Adrenal gland (tissue), 9 donors: ENCODE measurements at regions not wholly inside any gene's neighbourhood (a gene's known extent, or its start where the extent isn't known, plus 50 kb on each side); places are given as distances from the start of the nearest gene placed in this dataset.
"Not testable (repeated sequence)": the region's sequence is repeated elsewhere in the genome, so short reads cannot be mapped to it uniquely, and the experiment has no call there.

Experiments used
- DNase-seq, 7 donors: peaks; one replicate each; pipeline ENCODE4 v3.0.0-alpha.2; 2019 to 2020
- H3K27ac ChIP-seq, 5 donors: fragments of 200-600 bp; sonication (generic) in 4 of 5; 1 replicate in 3 of 5; 2 replicates in 2 of 5; pipeline versions ENCODE4 v1.5.1 to v1.8.0; 2016 to 2020; ENCODE audit warnings: mild to moderate bottlenecking in 1 of 5
- H3K27me3 ChIP-seq: fragments of 200-600 bp; 2 replicates; pipeline ENCODE4 v1.8.0; 2021
- H3K36me3 ChIP-seq, 2 donors: fragments of 200-600 bp; replicated peaks in 1 of 2; 1 replicate in 1 of 2; 2 replicates in 1 of 2; pipeline versions ENCODE4 v1.5.1 to v1.8.0; 2018 to 2022
- H3K4me1 ChIP-seq, 2 donors: fragments of 200-600 bp; replicated peaks in 1 of 2; 1 replicate in 1 of 2; 2 replicates in 1 of 2; pipeline versions ENCODE4 v1.5.1 to v1.8.0; 2018 to 2021
- H3K4me3 ChIP-seq, 4 donors: fragments of 200-600 bp; sonication (generic) in 3 of 4; one replicate each; pipeline ENCODE4 v1.5.1; 2016 to 2018
- H3K9me3 ChIP-seq, 3 donors: fragments of 200-600 bp; sonication (generic) in 1 of 3; replicated peaks in 1 of 3; 1 replicate in 2 of 3; 2 replicates in 1 of 3; pipeline versions ENCODE4 v1.5.1 to v1.8.0; 2016 to 2021
- WGBS, 4 donors: extraction: QIAGEN DNeasy Blood & Tissue Kit in 2 of 4; methylation state at CpG; one replicate each; pipeline versions ENCODE4 v1.1.5 to v1.1.7; 2013 to 2017; 5-methylcytosine and 5-hydroxymethylcytosine counted together
- intact Hi-C, 2 donors: fragments of 100-400 bp; cut with DNase I; formaldehyde crosslinking; loops; one replicate each; pipeline versions ENCODE4 v1.14.1 to v1.15.0; 2022 to 2023
- microRNA-seq, 3 donors: library from miRNA; unstranded; fragments of <30 nt; microRNA quantifications; one replicate each; pipeline ENCODE4, GENCODE V29; 2017 to 2020
- small RNA-seq, 2 donors: library from RNA; depleted of rRNA; stranded (forward); fragments of <200 nt; gene quantifications; one replicate each; pipeline ENCODE3, GENCODE V24; 2016
- donor health status: healthy with polysubstance abuse.
- donor health status: Bipolar disorder and iron deficiency.
- donor health status: DM: yes; HTN: yes; CAD: no.
- donor health status: DM: no; HTN: no; CAD: no.
- donor health status: DM: no; HTN: no; CAD: no.

DNA sequence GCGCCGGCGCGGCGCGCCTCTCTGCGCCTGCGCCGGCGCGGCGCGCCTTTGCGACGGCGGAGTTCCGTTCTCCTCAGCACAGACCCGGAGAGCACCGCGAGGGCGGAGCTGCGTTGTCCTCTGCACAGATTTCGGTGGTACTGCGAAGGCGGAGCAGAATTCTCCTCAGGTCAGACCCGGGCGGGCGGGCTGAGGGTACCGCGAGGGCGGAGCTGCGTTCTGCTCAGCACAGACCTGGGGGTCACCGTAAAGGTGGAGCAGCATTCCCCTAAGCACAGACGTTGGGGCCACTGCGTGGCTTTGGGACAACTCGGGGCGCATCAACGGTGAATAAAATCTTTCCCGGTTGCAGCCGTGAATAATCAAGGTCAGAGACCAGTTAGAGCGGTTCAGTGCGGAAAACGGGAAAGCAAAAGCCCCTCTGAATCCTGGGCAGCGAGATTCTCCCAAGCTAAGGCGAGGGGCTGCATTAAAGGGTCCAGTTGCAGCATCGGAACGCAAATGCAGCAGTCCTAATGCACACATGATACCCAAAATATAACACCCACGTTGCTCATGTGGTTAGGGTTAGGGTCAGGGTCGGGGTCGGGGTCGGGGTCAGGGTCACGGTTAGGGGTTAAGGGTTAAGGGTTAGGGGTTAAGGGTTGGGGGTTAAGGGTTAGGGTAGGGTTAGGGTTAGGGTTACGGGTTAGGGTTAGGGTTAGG is 168.4 kb downstream of the OR4F15 start:
- WGBS, 4 donors: 73 to 81% methylated on average over 46 to 53 of the region's 53 CpGs; no CpG with 5 or more reads in 2 of the 4 donors
- H3K9me3 ChIP-seq, H3K4me1 ChIP-seq, H3K36me3 ChIP-seq, H3K4me3 ChIP-seq, intact Hi-C loops, H3K27me3 ChIP-seq, H3K27ac ChIP-seq: not testable (repeated sequence)
- peak in 4 of 7 donors; percentile 27 to 57 (median 50) for DNase-seq

Small RNA genes lying in the stretch of these regions (microRNA-seq; reads per million reads assigned to microRNA genes)
- gene MIR1302-10 (0 reads per million in 3 donors), gene MIR6859-3 (0 reads per million in 3 donors)

Small RNA genes lying in the stretch of these regions (small RNA-seq; reads per million reads assigned to genes)
- gene AC140725.2 (0 reads per million in 2 donors), gene MIR6859-3 (0 reads per million in 2 donors)
